H1 (cell line): ENCODE measurements at regions not wholly inside any gene's neighbourhood (a gene's known extent, or its start where the extent isn't known, plus 50 kb on each side); places are given as distances from the start of the nearest gene placed in this dataset.

Experiments used
- BACH1 ChIP-seq: IDR thresholded peaks from 2 replicates; pipeline ENCODE4 v1.6.1; 2012; ENCODE audit warnings: low read length, improper control_type of control experiment
- CREB1 ChIP-seq: IDR thresholded peaks from 2 replicates; pipeline ENCODE4 v1.6.1; 2012; ENCODE audit warnings: inconsistent platforms
- CTCF ChIP-seq, 3 experiments: IDR thresholded peaks; 1 replicate in 2 of 3; 2 replicates in 1 of 3; pipeline versions ENCODE4 v1.5.1 to v1.6.1; 2011; ENCODE audit warnings: low read length in 3 of 3, mild to moderate bottlenecking in 3 of 3, inconsistent platforms in 2 of 3, low read depth in 1 of 3, moderate library complexity in 1 of 3; ENCODE audit not compliant: insufficient read depth in 1 of 3; ENCODE audit errors: control extremely low read depth in 1 of 3
- E2F6 ChIP-seq: IDR thresholded peaks from 2 replicates; pipeline ENCODE4 v1.6.1; 2012; ENCODE audit warnings: inconsistent platforms
- EGR1 ChIP-seq: IDR thresholded peaks from 2 replicates; pipeline ENCODE4 v1.6.1; 2011; ENCODE audit warnings: low read depth, low read length, borderline replicate concordance
- MAX ChIP-seq: IDR thresholded peaks from 2 replicates; pipeline ENCODE4 v1.6.1; 2012; ENCODE audit warnings: inconsistent platforms
- PHF8 ChIP-seq: fragments of 200-600 bp; sonication (generic); conservative IDR thresholded peaks from 2 replicates; pipeline ENCODE4 v1.7.1; 2012; ENCODE audit warnings: low read depth, mild to moderate bottlenecking, inconsistent platforms, low read length, moderate library complexity
- POLR2A ChIP-seq, 2 experiments: IDR thresholded peaks; 1 replicate in 1 of 2; 2 replicates in 1 of 2; pipeline ENCODE4 v1.6.1; 2011; ENCODE audit warnings: low read depth in 2 of 2, low read length in 2 of 2, mild to moderate bottlenecking in 2 of 2; ENCODE audit errors: control extremely low read depth in 1 of 2
- POLR2AphosphoS5 ChIP-seq: IDR thresholded peaks from 2 replicates; pipeline ENCODE4 v1.6.1; 2011; ENCODE audit warnings: low read depth, low read length
- TAF1 ChIP-seq: IDR thresholded peaks from 2 replicates; pipeline ENCODE4 v1.6.1; 2011; ENCODE audit warnings: mild to moderate bottlenecking, low read depth, low read length
- TEAD4 ChIP-seq: IDR thresholded peaks from 2 replicates; pipeline ENCODE4 v1.6.1; 2012; ENCODE audit warnings: low read depth, low read length, inconsistent platforms, mixed read lengths
- YY1 ChIP-seq: IDR thresholded peaks from 2 replicates; pipeline ENCODE4 v1.6.1; 2011; ENCODE audit warnings: low read depth, mild to moderate bottlenecking, low read length

GRCh38 chr16:85313526-85314301 lies 201.4 kb upstream of the CIBAR2 start:
- TF ChIP-seq TAF1 = no peak
- TF ChIP-seq BACH1 = no peak
- TF ChIP-seq TEAD4 = no peak
- TF ChIP-seq CREB1 = no peak
- TF ChIP-seq CTCF (IDR thresholded peaks at IDR 0.05; ENCODE audit: control extremely low read depth in 1 of 3, insufficient read depth in 1 of 3, low read depth in 1 of 3, low read length in 3 of 3) = no peak
- TF ChIP-seq POLR2AphosphoS5 = no peak
- TF ChIP-seq EGR1 = no peak
- TF ChIP-seq POLR2A (IDR thresholded peaks at IDR 0.05; ENCODE audit: control extremely low read depth in 1 of 2, low read depth in 2 of 2, low read length in 2 of 2) = no peak
- no peak for TF ChIP-seq PHF8
- no peak for TF ChIP-seq YY1
- TF ChIP-seq MAX = no peak
- no peak for TF ChIP-seq E2F6
